ENCODE measurements at regions not wholly inside any gene's neighbourhood (a gene's known extent, or its start where the extent isn't known, plus 50 kb on each side); places are given as distances from the start of the nearest gene placed in this dataset.

- TF ChIP-seq SMAD3 (CRISPR knock-in tag; IDR thresholded peaks at IDR 0.05), result no peak
- TF ChIP-seq ZNF143 (CRISPR knock-in tag; IDR thresholded peaks at IDR 0.05), result no peak
- TF ChIP-seq ZNF24 (IDR thresholded peaks at IDR 0.05), result no peak
- TF ChIP-seq ZNF629 (CRISPR knock-in tag; conservative IDR thresholded peaks at IDR 0.05), result no peak
- TF ChIP-seq SMARCC2 (IDR thresholded peaks at IDR 0.05), result no peak
Measured at GRCh38 chr11:112662554-112662953, 298.7 kb upstream of the NCAM1 start (continued).

GRCh38 chr11:112663947-112664634 is 297.1 kb upstream of the NCAM1 start:
- H3K79me2 ChIP-seq (ENCODE audit: insufficient read depth, low read length), result no peaks in the 10 kb centered on the region
- FAIRE-seq (no peak), DNase-seq (ENCODE audit: low spot score) (no peak), ATAC-seq (no peak)
- H3K9me3 ChIP-seq (ENCODE audit: low read length), result no peaks in the 10 kb centered on the region
- no peaks in the 10 kb centered on the region for H3K36me3 ChIP-seq (replicated peaks in 1 of 2; ENCODE audit: control insufficient read depth in 1 of 2, insufficient read depth in 2 of 2, low read length in 2 of 2)
- CTCF ChIA-PET (ENCODE audit: low intra/inter-chr PET ratio, low total read pairs), result no interaction called here
- no peak overlapping the region for H3K9ac ChIP-seq (ENCODE audit: insufficient read depth, low read depth, low read length)
- H3K4me1 ChIP-seq (ENCODE audit: insufficient read depth, low read length), result no peaks in the 10 kb centered on the region
- no peak overlapping the region for H3K4me3 ChIP-seq (replicated peaks in 1 of 3; ENCODE audit: insufficient read depth in 1 of 3, low read depth in 2 of 3, low read length in 3 of 3)
- H3K4me2 ChIP-seq (ENCODE audit: low read depth, low read length), result no peak overlapping the region
- H3K27ac ChIP-seq (ENCODE audit: extremely low read length, insufficient read depth, low read length), result no peak overlapping the region
- H3K27me3 ChIP-seq (ENCODE audit: control insufficient read depth in 1 of 2, insufficient read depth in 2 of 2, low read length in 2 of 2), result no peaks in the 10 kb centered on the region
- in situ Hi-C loops (cut with HindIII; ENCODE audit: extremely low pct_ligation_motif_present, low pct_unique_long_range_greater_than_20kb) (no loop called here), intact Hi-C loops (cut with micrococcal nuclease; ENCODE audit: unreplicated experiment) (no loop called here)
- POLR2A ChIA-PET, result no interaction called here
- WGBS (ENCODE audit: low lambda C conversion rate), result 10% methylated on average over 4 of the region's 4 CpGs
- no peaks in the 10 kb centered on the region for H4K20me1 ChIP-seq (ENCODE audit: insufficient read depth, low read length)
- no peak overlapping the region for H2AFZ ChIP-seq (ENCODE audit: low read length)
- TF ChIP-seq CREM (IDR thresholded peaks at IDR 0.05) (no peak), CREM (CRISPR knock-in tag; IDR thresholded peaks at IDR 0.05) (no peak), NRL (CRISPR knock-in tag; IDR thresholded peaks at IDR 0.05; ENCODE audit: borderline replicate concordance) (no peak), ZNF775 (CRISPR knock-in tag; IDR thresholded peaks at IDR 0.05; ENCODE audit: borderline replicate concordance) (no peak), EEA1 (CRISPR knock-in tag; IDR thresholded peaks at IDR 0.05; ENCODE audit: borderline replicate concordance) (no peak), ELF4 (CRISPR knock-in tag; IDR thresholded peaks at IDR 0.05; ENCODE audit: borderline replicate concordance) (no peak), ZNF800 (CRISPR knock-in tag; IDR thresholded peaks at IDR 0.05) (no peak), KMT2B (CRISPR knock-in tag; IDR thresholded peaks at IDR 0.05) (no peak), NFYB (CRISPR knock-in tag; IDR thresholded peaks at IDR 0.05) (no peak), ZNF557 (CRISPR knock-in tag; IDR thresholded peaks at IDR 0.05) (no peak), SMC3 (IDR thresholded peaks at IDR 0.05; ENCODE audit: low read length) (no peak)
- no TSS peak for BruUV-seq (replicated peaks)

All from HepG2 (cell line).